ENCODE measurements at regions not wholly inside any gene's neighbourhood (a gene's known extent, or its start where the extent isn't known, plus 50 kb on each side); places are given as distances from the start of the nearest gene placed in this dataset.

GRCh38 chr1:34597877-34598514, 156.9 kb upstream of the GJB5 start:
- DNase-seq (ENCODE audit: low spot score) = no peak
- peak; percentile 68 for ATAC-seq (ENCODE audit: low read depth)
- TF ChIP-seq CTCF (IDR thresholded peaks at IDR 0.05; ENCODE audit: poor library complexity, severe bottlenecking) = peak; percentile 70
- H3K36me3 ChIP-seq (ENCODE audit: low read depth) = no peaks in the 10 kb centered on the region
- no peaks in the 10 kb centered on the region for H3K4me1 ChIP-seq (ENCODE audit: insufficient read depth, poor library complexity, severe bottlenecking)
- H3K9me3 ChIP-seq (ENCODE audit: severe bottlenecking) = no peaks in the 10 kb centered on the region
- H3K27ac ChIP-seq (ENCODE audit: poor library complexity, severe bottlenecking) = no peak overlapping the region
- no peak overlapping the region for H3K4me3 ChIP-seq (ENCODE audit: severe bottlenecking)
- H3K27me3 ChIP-seq (ENCODE audit: insufficient read depth, poor library complexity, severe bottlenecking) = no peaks in the 10 kb centered on the region

GRCh38 chr1:34602907-34603306, 151.9 kb upstream of the GJB5 start:
- H3K27me3 ChIP-seq (ENCODE audit: insufficient read depth, poor library complexity, severe bottlenecking) = no peaks in the 10 kb centered on the region
- H3K27ac ChIP-seq (ENCODE audit: poor library complexity, severe bottlenecking) = no peak overlapping the region
- TF ChIP-seq CTCF (IDR thresholded peaks at IDR 0.05; ENCODE audit: poor library complexity, severe bottlenecking) = no peak
- H3K36me3 ChIP-seq (ENCODE audit: low read depth) = no peaks in the 10 kb centered on the region
- H3K4me3 ChIP-seq (ENCODE audit: severe bottlenecking) = no peak overlapping the region
- ATAC-seq (ENCODE audit: low read depth) (no peak), DNase-seq (ENCODE audit: low spot score) (no peak)
- H3K9me3 ChIP-seq (ENCODE audit: severe bottlenecking) = no peaks in the 10 kb centered on the region
- H3K4me1 ChIP-seq (ENCODE audit: insufficient read depth, poor library complexity, severe bottlenecking) = no peaks in the 10 kb centered on the region

- no peaks in the 10 kb centered on the region for H3K27me3 ChIP-seq (ENCODE audit: insufficient read depth, poor library complexity, severe bottlenecking)
- no peak overlapping the region for H3K27ac ChIP-seq (ENCODE audit: poor library complexity, severe bottlenecking)
- DNase-seq (ENCODE audit: low spot score) (no peak), ATAC-seq (ENCODE audit: low read depth) (no peak)
- no peaks in the 10 kb centered on the region for H3K4me1 ChIP-seq (ENCODE audit: insufficient read depth, poor library complexity, severe bottlenecking)
- H3K4me3 ChIP-seq (ENCODE audit: severe bottlenecking) = no peak overlapping the region
- H3K9me3 ChIP-seq (ENCODE audit: severe bottlenecking) = no peaks in the 10 kb centered on the region
- H3K36me3 ChIP-seq (ENCODE audit: low read depth) = no peaks in the 10 kb centered on the region
- no peak for TF ChIP-seq CTCF (IDR thresholded peaks at IDR 0.05; ENCODE audit: poor library complexity, severe bottlenecking)
Measured at GRCh38 chr1:34603594-34603993, 151.3 kb upstream of the GJB5 start.

GRCh38 chr1:34606504-34606903, 148.3 kb upstream of the GJB5 start:
- no peak for TF ChIP-seq CTCF (IDR thresholded peaks at IDR 0.05; ENCODE audit: poor library complexity, severe bottlenecking)
- H3K36me3 ChIP-seq (ENCODE audit: low read depth) = no peaks in the 10 kb centered on the region
- no peak overlapping the region for H3K4me3 ChIP-seq (ENCODE audit: severe bottlenecking)
- H3K27me3 ChIP-seq (ENCODE audit: insufficient read depth, poor library complexity, severe bottlenecking) = peaks cover 5% of the 10 kb centered on the region
- ATAC-seq (ENCODE audit: low read depth) = no peak
- no peaks in the 10 kb centered on the region for H3K4me1 ChIP-seq (ENCODE audit: insufficient read depth, poor library complexity, severe bottlenecking)
- H3K27ac ChIP-seq (ENCODE audit: poor library complexity, severe bottlenecking) = no peak overlapping the region
- DNase-seq (ENCODE audit: low spot score) = no peak
- H3K9me3 ChIP-seq (ENCODE audit: severe bottlenecking) = no peaks in the 10 kb centered on the region

GRCh38 chr1:34610063-34610462, 144.8 kb upstream of the GJB5 start:
- TF ChIP-seq CTCF (IDR thresholded peaks at IDR 0.05; ENCODE audit: poor library complexity, severe bottlenecking) = no peak
- Histone ChIP-seq H3K9me3 (ENCODE audit: severe bottlenecking) (no peaks in the 10 kb centered on the region), H3K27me3 (ENCODE audit: insufficient read depth, poor library complexity, severe bottlenecking) (peaks cover 5% of the 10 kb centered on the region), H3K36me3 (ENCODE audit: low read depth) (no peaks in the 10 kb centered on the region), H3K27ac (ENCODE audit: poor library complexity, severe bottlenecking) (no peak overlapping the region), H3K4me3 (ENCODE audit: severe bottlenecking) (no peak overlapping the region), H3K4me1 (ENCODE audit: insufficient read depth, poor library complexity, severe bottlenecking) (no peaks in the 10 kb centered on the region)
- DNase-seq (ENCODE audit: low spot score) (no peak), ATAC-seq (ENCODE audit: low read depth) (no peak)
